K562 (cell line): ENCODE measurements at regions not wholly inside any gene's neighbourhood (a gene's known extent, or its start where the extent isn't known, plus 50 kb on each side); places are given as distances from the start of the nearest gene placed in this dataset.

Experiments used
- ATF1 ChIP-seq, 2 experiments: fragments of 450-650 bp in 1 of 2; IDR thresholded peaks; 2 replicates each; pipeline ENCODE4 v1.6.1; 2016; ENCODE audit warnings: missing compliant biosample characterization in 1 of 2, missing genetic modification characterization in 1 of 2
- CREB1 ChIP-seq, 2 experiments: sonication (generic) in 1 of 2; formaldehyde crosslinking in 1 of 2; IDR thresholded peaks; 2 replicates each; pipeline versions ENCODE4 v1.6.1 to v1.8.0; 2012 to 2022; ENCODE audit warnings: inconsistent platforms in 1 of 2, mild to moderate bottlenecking in 1 of 2, missing genetic modification reagents in 1 of 2, moderate library complexity in 1 of 2
- E2F3 ChIP-seq: fragments of 250-450 bp; sonication (Bioruptor Pico); IDR thresholded peaks from 2 replicates; pipeline ENCODE4 v1.4.0; 2020; ENCODE audit warnings: mild to moderate bottlenecking
- FOSL1 ChIP-seq: fragments of 200-800 bp; sonication (Bioruptor generic); conservative IDR thresholded peaks from 2 replicates; pipeline ENCODE4 v1.6.1; 2016; ENCODE audit warnings: missing genetic modification characterization, missing compliant biosample characterization
- HNRNPLL ChIP-seq: fragments of 200-400 bp; formaldehyde crosslinking; IDR thresholded peaks from 2 replicates; pipeline ENCODE4 v1.6.1; 2017; ENCODE audit warnings: low read length, low read depth, mild to moderate bottlenecking; ENCODE audit not compliant: poor library complexity, severe bottlenecking
- ID3 ChIP-seq, 2 experiments: fragments of 250-450 bp in 1 of 2; fragments of 450-650 bp in 1 of 2; sonication (Bioruptor Pico) in 1 of 2; IDR thresholded peaks; 2 replicates each; pipeline versions ENCODE4 v1.6.1 to v1.8.0; 2016 to 2021; ENCODE audit warnings: mild to moderate bottlenecking in 2 of 2, moderate library complexity in 2 of 2, missing compliant biosample characterization in 1 of 2, missing genetic modification characterization in 1 of 2
- MYC ChIP-seq, 2 experiments: fragments of 250-450 bp in 1 of 2; sonication (Bioruptor Pico) in 1 of 2; IDR thresholded peaks; 2 replicates each; pipeline versions ENCODE4 v1.5.1 to v1.6.1; 2012 to 2021; ENCODE audit warnings: low read depth in 2 of 2, borderline replicate concordance in 1 of 2, improper control_type of control experiment in 1 of 2, low read length in 1 of 2, mild to moderate bottlenecking in 1 of 2, moderate library complexity in 1 of 2
- PHB ChIP-seq: fragments of 250-450 bp; sonication (Bioruptor Pico); IDR thresholded peaks from 2 replicates; pipeline ENCODE4 v1.5.0; 2021
- RHOXF2B ChIP-seq: fragments of 250-450 bp; sonication (Bioruptor Pico); conservative IDR thresholded peaks from 2 replicates; pipeline ENCODE4 v1.5.1; 2021
- SRSF9 ChIP-seq: fragments of 200-400 bp; formaldehyde crosslinking; IDR thresholded peaks from 2 replicates; pipeline ENCODE4 v1.6.1; 2017; ENCODE audit warnings: low read depth, low read length, borderline replicate concordance
- ZBTB5 ChIP-seq: fragments of 450-650 bp; IDR thresholded peaks from 2 replicates; pipeline ENCODE4 v1.6.1; 2017; ENCODE audit warnings: antibody characterized with exemption
- ZMIZ1 ChIP-seq, 2 experiments: fragments of 150-350 bp in 1 of 2; IDR thresholded peaks; 2 replicates each; pipeline ENCODE4 v1.6.1; 2012 to 2016; ENCODE audit warnings: low read depth in 2 of 2, low read length in 2 of 2, mild to moderate bottlenecking in 1 of 2, moderate library complexity in 1 of 2
- ZNF436 ChIP-seq: fragments of 250-450, 450-650 bp; sonication (Bioruptor Pico); formaldehyde crosslinking; IDR thresholded peaks from 2 replicates; pipeline ENCODE4 v1.7.0; 2020; ENCODE audit warnings: mild to moderate bottlenecking
- ZNF740 ChIP-seq, 3 experiments: fragments of 200-800 bp in 1 of 3; sonication (Bioruptor generic) in 1 of 3; sonication (generic) in 1 of 3; formaldehyde crosslinking in 1 of 3; IDR thresholded peaks; 2 replicates each; pipeline versions ENCODE4 v1.6.1 to v1.8.0; 2016 to 2022; ENCODE audit warnings: mild to moderate bottlenecking in 2 of 3, missing compliant biosample characterization in 2 of 3, missing genetic modification characterization in 2 of 3, missing genetic modification reagents in 1 of 3

GRCh38 chr1:199173356-199173755 lies 534.5 kb downstream of the PTPRC start (continued):
- TF ChIP-seq ZMIZ1 (IDR thresholded peaks at IDR 0.05; ENCODE audit: low read depth in 2 of 2, low read length in 2 of 2) (no peak), SRSF9 (no peak), CREB1 (IDR thresholded peaks at IDR 0.05) (no peak), CREB1 (CRISPR knock-in tag; IDR thresholded peaks at IDR 0.05) (no peak), HNRNPLL (no peak), MYC (IDR thresholded peaks at IDR 0.05; ENCODE audit: low read depth, low read length) (no peak), MYC (CRISPR knock-in tag; IDR thresholded peaks at IDR 0.05; ENCODE audit: borderline replicate concordance, low read depth) (no peak), ZBTB5 (no peak), FOSL1 (tag) (no peak), ZNF436 (CRISPR knock-in tag) (no peak), RHOXF2B (no peak), ATF1 (CRISPR knock-in tag; IDR thresholded peaks at IDR 0.05) (no peak), ATF1 (tag; IDR thresholded peaks at IDR 0.05) (no peak), PHB (no peak), E2F3 (CRISPR knock-in tag) (no peak), ID3 (CRISPR knock-in tag; IDR thresholded peaks at IDR 0.05) (no peak), ID3 (tag; IDR thresholded peaks at IDR 0.05) (no peak), ZNF740 (CRISPR knock-in tag; IDR thresholded peaks at IDR 0.05) (no peak), ZNF740 (tag; IDR thresholded peaks at IDR 0.05) (no peak)
